Fibroblast of gingiva (primary cell): ENCODE measurements at regions not wholly inside any gene's neighbourhood (a gene's known extent, or its start where the extent isn't known, plus 50 kb on each side); places are given as distances from the start of the nearest gene placed in this dataset.
"Not testable (repeated sequence)": the region's sequence is repeated elsewhere in the genome, so short reads cannot be mapped to it uniquely, and the experiment has no call there.

Experiments used
- DNase-seq: peaks from one replicate; pipeline ENCODE4 v3.0.0-alpha.2; 2011; ENCODE audit warnings: low read depth

DNA sequence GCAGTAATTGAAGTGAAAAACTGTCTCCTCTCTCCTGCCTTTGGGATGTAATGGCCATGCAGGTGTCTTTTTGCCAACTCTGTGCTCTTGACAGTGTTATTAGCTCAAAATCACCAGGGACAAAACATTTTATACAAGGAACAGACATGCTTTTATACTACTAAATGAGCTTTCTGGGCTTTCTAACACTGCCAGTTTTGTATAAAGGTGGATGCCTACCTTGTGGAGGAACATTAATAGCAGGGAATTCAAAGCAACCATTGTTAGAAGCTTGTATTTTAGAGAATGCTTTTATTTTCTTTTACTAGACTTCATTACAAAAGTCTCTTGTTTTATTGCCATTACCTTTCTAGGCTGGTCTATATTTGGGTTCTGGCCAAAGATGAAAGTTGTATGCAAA is 54.7 kb upstream of the ARSJ start:
- DNase-seq = no peak

DNA sequence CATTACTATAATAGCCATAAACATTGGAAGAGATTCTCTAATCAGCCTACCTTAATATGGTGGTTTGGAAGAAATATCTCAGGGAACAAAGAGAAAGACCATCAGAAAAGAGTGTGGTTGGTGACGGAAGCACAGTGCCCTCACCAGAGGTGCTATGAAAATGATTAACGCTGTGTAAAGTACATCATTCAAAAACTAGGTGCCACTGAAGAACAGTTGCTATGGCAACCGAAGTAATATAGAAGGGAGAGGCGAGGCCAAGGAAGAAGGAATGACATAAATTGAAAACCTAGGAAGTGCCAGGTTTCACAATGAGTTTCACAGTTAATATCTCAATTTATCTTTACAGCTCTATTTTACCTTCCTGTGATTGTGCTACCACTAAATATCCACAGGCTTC is 57.0 kb upstream of the ARSJ start:
- DNase-seq = no peak

DNA sequence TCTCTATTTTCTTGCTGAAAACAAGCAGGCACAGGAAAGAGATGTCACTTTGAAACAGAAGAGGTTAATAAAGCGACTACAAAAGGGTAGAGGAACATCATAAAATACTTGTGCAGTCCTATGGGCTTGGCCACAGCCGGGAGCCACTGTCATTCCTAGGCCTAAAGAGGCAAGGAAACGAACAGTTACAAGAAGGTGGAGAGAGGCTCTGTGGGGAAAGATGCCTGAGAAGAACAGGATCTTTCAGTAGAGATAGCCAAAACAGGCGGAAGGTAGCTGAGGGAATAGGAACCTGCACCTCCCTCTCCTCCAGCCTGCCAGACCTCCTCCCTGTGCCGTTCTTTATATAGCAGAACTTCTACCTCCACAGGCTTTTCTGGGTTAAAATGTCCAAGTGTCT is 57.4 kb upstream of the ARSJ start:
- no peak for DNase-seq

DNA sequence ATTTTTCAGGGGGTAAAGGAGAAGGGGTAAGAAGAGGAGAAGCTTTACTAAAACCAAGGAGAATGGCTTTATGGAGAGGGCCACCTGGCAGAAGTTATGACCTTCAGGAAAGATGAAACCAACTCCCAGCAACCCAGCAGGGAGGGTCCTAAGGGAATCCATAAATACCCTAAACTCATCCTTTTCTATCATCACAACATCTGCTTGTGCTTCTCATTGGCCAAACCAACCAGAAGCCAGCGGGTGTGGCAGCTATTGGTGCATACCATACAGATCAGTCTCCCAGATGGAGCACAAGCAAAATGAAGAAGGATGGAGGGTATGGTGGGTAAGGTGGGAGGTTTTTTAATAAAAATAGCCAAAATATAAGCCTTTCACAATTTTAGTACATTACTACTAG is 58.5 kb upstream of the ARSJ start:
- DNase-seq = no peak

DNA sequence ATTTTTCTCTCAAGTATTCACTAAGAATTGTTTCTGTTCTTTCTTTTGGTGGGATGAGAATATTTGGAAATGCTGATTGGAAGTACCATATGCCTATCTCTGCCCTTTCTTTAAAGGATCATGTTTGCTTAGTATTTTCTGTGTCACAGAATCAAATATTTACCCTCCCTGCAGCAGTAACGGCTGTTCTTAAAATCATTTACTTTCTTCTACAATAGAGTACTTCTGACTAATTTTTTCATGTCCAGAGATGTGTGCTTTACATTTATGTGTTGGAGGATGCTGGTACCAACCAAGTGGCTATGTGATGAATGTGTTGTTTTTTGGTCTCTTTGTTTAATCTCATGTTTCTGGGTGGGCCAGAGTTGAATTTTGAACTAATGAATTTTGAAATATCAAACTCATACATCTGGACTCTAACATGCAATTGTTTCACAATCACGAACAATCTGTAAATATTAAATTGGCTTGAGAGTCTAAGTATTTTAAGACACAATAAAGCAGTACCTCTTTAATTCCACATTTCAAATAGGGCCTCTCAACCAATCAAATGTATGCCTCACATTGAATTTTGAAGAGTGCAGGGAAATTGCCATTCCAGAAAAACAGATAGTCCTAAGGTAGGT is 59.4 kb upstream of the ARSJ start:
- DNase-seq = peak; percentile 62

DNA sequence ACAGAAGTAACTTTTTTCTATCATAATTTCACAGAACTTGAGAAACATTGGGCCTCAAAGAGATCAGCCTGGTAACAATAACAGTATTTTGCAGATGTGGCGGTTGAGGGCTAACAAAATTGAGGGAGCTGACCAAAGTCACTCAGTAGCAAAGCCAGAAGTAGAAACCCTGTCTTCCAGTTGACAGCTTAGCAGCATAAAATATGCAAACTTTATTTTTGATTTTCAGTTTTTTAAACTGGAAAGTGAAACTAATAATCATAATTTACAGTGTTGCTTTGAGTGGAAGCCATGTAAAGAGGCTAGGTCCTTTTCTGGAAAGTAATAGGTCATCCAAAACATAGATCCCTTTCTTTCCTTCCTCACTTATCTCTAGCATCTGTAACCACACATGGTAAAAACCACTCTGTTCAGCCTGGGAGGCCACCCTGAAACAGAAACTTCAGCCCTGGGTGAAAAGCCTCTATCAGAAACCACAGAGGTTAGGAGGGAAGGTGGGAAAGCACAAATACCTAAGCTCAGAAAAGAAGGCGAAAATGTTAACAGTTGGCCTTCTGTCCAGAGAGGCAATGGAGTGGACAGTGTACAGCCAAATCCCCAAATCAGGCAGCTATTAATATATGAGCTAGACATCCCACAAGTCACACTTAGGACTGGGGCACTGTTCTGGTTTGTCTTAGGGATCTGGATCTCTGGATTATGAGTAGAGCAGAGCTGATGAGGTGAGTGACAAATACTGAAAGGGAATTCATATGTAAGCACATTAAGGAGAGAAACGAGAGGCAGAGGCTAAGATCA is 61.1 kb upstream of the ARSJ start:
- no peak for DNase-seq

DNA sequence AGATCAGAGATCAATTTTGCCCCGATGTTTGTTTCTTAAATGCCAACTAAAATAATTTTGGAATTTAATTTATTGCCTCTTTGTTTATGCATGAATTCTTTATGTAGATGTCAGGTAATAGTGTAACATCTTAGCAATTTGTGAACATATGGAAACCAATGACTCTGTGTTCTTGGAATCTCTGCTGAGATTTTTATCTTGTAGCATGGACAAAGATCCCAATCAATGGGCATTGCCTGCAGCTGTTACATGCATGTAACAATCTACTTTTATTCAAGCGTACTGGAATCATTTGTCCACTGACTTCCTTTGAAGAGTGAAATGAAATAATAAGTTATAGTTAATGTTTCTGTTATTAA is 61.6 kb upstream of the ARSJ start:
- DNase-seq = no peak

DNA sequence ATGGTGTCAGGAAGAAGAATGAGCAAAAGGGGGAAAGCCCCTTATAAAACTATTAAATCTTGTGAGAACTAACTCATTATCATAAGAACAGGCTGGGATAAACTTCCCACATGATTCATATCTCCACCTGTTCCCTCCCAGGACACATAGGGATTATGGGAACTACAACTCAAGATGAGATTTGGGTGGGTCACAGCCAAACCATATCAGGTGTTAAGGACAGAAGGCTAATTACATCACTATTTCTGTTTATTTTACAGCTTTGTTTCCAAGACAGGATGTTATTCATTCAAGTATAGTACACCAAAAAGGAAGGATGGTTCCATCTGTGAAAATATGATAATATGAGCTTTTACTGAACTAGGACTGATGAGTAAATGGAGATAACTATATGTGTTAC is 63.7 kb upstream of the ARSJ start:
- DNase-seq = no peak

DNA sequence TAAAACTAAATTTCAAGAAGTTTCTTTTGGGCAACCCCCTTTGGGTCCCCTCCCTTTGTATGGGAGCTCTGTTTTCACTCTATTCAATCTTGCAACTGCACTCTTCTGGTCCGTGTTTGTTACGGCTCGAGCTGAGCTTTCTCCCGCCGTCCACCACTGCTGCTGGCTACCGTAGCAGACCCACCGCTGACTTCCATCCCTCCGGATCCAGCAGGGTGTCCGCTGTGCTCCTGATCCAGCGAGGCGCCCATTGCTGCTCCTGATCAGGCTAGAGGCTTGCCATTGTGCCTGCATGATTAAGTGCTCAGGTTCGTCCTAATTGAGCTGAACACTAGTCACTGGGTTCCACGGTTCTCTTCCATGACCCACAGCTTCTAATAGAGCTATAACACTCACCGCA is 64.9 kb upstream of the ARSJ start:
- not testable (repeated sequence) for DNase-seq

DNA sequence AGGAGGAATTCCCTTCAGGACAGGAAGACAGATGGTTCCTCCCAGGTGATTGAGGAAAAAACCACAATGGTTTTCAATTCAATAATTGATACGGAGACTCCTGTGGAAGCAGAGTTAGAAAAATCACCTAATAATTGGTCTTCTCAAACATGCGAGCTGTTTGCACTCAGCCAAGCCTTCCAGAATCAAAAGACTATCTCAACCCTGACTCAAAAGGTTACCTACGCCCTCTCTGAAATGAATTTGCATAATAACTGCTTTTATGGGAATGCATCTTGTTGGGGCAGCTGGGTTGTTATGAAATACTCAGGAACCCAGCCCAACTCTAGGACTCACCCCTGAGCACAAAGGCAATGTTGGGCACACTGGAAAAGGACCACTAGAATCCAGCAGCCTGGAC is 66.9 kb upstream of the ARSJ start:
- DNase-seq = no peak

DNA sequence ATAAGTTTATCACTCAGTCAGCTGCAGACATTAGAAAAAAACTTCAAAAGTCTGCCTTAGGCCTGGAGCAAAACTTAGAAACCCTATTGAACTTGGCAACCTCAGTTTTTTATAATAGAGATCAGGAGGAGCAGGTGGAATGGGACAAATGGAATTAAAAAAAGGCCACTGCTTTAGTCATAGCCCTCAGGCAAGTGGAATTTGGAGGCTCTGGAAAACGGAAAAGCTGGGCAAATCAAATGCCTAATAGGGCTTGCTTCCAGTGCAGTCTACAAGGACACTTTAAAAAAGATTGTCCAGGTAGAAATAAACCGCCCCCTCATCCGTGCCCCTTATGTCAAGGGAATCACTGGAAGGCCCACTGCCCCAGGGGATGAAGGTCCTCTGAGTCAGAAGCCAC is 68.7 kb upstream of the ARSJ start:
- not testable (repeated sequence) for DNase-seq

DNA sequence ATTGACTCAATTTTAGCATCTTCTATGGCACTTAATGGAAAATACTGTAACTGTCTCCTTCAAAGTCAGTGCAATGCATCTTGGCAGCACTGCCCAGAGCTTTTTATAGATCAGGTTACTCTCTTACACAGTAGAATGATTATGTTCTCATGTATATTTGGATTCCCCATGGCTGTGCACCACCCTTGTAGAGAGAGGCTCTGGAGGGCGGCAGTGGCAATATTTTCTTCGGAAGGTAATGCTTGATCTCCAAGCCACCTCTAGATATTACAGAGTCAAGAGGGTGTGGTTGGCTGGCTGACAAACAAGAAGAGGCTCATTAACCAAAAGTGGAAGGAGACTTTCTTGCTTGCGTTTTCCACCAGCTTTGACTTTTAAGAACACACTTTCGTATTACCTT is 72.8 kb upstream of the ARSJ start:
- peak; percentile 18 for DNase-seq

DNA sequence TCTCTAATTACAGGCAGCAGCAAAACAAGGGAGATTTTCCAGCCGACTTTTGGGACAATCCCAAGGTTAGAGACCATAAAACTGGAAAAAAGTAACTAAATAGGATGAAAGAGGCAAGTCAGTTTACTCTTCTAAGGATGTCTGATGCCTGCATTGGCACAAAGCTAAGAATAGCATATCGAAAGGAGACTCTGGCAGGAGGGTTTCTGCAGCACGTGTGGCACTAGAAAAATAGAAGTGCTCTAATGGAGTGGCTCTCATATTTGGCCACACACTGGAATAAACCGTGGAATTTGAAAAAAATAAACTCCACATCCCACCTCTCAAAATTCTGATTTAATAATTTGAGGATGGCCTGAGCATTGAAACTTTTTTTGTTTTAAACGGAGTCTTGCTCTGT is 77.2 kb upstream of the ARSJ start:
- no peak for DNase-seq

DNA sequence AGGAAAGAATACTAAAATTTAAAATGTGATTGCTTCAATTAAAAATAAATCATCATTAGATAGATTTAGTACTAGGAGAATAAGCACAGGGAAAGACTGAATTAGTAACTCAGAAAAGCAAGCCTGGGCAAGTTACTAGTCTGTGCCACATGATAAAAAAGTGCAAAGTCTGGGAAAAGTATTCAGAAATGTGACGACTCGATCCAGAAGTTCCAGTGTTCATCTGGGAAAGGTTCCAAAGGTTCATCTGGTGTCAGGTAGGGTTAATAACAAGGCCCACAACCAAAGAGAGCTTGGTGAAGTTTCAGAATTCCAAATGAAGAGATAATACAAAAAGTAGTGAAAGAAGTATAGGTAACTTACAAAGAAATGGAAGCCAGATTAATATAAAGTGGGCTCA is 78.3 kb upstream of the ARSJ start:
- DNase-seq = no peak

DNA sequence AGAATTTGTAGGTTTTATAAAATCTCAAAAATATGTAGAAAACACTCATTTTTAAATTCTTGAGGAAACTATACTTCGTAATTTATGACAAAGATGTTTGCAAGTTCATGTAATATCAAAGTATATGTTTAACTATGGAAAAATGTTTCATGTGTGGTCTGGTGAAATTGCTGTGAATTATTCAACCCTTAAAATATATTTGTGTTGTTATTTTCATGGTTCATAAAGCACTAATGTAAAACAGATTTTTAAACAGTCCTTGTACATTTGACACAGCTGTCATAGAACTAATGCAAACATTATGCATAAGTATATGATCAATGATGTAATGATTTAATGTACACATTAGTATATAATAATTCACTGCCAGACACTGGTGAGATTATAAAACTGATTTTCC is 83.1 kb upstream of the ARSJ start:
- DNase-seq = no peak

DNA sequence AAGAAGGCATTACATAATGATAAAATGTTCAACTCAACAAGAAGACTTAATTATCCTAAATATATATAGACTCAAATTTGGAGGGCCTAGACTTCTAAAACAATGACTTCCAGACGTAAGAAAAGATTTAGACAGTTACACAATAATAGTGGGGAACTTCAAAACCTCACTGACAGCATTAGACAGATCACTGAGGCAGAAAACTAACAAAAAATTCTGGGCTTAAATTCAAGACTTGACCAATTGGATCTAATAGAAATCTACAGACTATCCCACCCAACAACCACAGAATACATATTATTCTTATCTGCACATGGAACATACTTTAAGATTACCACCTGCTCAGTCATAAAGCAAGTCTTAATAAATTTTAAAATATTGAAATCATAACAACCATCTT is 93.3 kb upstream of the ARSJ start:
- DNase-seq = no peak

DNA sequence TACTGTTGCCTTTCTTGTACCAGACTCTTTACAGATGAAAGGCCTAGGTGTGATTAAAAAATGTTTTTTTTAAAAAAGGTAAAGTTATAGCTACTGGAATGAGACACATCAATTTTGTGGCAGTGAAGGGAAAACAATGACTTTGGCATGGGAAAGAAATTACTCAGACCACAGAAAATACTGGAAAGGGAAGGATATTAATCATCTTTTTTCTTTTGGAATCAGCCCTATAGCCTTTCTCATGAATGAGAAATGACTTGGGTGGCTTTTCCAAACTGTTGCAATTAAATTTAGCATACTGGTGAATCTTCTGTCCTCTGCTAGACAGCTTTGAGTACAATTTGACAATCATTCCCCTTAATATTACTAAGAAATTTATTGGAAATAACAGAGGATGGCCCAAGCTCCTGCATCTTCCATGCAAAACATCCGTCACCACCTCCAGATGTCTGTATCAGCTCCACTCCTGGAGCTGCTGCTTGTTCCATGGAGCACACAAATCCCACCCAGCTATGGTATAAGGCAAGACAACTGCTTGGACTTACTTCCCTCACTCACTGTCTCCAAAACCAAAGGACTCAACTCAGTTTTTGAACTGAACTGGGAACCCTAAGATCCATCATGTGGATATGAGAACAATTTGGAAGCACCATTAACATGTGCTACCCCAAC is 97.6 kb upstream of the ARSJ start:
- no peak for DNase-seq

DNA sequence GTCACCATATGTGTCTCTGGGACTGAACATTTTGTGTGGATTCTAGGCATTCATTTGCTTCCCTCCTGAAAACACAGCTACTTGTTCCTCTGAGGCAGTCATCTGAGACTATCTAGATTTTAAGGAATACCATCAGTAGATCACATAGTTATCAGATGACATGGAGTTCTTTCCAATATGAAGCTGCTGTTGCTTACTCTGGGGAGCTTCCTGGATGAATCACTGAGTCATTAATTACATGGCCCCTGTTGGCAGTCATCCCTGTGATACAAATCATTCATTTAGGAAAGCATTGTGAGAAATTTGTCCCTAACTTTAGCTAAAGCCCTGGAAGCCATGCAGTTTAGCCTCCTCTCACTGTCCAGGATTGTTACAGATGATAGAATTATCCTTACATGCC is 98.2 kb upstream of the ARSJ start:
- DNase-seq = peak; percentile 76

DNA sequence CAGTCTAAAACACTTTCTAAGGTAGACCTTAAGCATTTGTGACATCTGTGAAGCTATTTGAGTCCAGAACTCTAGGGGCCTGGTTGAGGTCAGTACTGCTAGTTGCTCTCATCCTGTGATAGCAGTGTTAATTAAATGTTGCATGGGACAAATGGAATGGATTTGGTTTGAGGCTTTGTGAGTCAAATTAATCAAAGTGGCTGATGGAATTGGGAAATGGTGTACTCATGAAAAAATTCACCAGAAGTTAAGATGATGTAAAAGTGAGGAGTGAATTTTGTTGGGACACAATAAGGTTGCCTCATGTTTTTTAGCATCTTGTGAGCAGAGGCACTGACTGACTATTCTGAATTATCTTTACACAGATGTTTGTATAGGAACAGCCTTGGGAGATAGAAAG is 99.2 kb upstream of the ARSJ start:
- DNase-seq = peak; percentile 40

DNA sequence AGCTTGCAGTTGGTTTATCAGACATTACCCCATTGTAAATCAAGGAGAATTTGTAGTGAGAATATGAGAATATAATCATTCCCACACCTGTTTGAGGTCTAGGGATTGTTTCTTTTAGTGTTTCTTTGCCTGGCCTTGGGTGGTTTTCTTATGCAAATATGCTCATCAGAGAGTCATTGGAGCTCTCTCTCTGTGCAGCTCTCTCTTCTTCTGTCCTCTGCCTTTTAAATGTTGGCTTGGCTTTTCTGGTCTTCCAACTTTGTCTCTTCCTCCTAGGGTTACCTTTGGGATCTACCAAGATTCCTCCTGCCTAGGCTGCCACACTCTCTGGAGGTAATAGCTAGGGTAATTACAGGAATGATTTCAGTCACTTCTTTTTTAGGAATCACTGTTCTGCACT is 102.3 kb upstream of the ARSJ start:
- DNase-seq = no peak

DNA sequence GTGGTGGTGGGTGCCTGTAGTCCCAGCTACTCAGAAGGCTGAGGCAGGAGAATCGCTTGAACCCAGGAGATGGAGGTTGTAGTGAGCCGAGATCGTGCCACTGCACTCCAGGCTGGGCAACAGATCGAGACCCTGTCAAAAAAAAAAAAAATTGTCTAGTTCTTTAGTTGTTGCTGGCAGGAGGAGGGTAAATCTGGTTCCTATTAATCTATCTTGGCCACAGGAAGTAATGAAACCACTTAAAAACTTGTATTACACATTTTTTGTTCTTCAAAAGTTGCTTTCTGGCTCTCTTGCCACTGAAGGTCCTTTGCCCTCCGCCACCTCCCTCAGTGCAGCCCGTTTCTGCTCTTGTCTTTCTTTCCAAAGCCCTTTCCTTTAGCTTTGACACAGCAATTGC is 102.9 kb upstream of the ARSJ start:
- peak; percentile 44 for DNase-seq

DNA sequence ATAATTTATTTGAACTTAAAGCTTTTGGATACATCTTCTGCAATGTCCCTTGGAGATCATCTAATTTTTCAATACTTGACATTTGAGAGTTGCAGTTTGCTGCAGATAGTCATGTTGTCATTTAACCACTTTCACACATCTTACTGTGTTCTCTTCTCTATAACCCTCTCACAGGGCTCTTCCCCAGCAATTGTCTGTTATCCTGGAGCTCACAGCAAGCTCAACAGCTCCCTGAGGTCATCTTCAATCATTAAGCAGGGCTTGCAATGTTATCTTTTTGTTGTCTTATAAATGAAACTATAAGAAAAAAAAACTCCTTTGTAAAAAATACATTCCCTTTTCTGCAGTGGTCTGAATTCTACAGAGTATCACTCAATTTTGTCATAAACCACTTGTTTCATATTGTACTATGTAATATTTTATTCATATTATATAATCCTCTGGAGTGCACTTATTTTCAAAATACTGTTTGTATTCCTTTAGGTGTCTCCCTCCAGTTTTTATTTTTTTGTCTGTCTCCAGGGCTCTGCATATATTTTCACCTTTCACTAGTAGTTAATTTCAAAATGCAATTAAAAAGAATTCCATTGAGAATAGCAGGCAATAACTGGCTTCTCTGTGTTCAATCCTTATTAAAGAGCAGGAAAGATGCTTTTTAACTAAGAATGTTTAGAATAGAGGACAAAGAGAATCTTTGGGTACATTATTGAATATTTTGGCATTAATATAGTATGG is 106.3 kb upstream of the ARSJ start:
- DNase-seq = no peak
